Activated effector memory CD4-positive, alpha-beta T cell treated with anti-CD3 and anti-CD28 coated beads, Interleukin-2, amount 50 U/mL, for 16 hours (primary cell): ENCODE measurements at regions not wholly inside any gene's neighbourhood (a gene's known extent, or its start where the extent isn't known, plus 50 kb on each side); places are given as distances from the start of the nearest gene placed in this dataset.

ENCODE experiments used
- DNase-seq: peaks from one replicate; pipeline ENCODE4 v3.0.0-alpha.2; 2020

DNA sequence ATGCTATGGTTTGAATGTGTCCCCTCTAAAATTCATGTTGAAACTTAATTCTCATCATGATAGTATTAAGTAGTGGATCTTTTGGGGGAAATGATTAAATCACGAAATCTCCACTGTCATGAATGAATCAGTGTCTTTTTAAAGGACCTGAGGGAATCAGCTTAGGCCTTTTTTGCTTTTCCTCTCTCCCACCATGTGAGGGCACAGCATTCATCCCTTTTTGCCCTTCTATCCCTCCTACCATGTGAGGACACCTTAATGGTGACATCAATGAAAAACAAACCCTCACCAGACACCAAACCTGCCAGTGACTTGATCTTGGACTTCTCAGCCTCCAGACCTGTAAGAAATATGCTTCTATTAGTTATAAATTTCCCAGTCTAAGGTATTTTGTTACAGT lies 247.1 kb upstream of the UBE2E3 start:
- no peak for DNase-seq

DNA sequence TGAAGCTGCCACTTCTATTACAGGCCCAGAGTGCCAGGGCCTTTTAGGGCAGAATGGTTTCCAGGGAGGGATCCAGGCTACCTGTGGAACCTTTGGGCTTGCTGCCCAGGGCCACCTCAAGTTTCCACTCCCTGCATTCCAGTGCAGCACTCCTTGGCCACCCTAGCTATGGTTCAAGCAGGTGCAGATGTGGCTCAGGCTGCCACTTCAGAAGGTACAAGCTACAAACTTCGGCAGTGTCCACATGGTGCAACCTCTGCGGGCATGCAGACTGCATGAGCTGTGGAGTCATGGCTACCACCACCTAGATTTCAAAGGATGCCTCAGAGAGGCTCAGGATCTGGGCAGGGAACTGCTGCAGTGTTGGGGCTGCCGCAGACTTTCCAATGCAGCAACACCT lies 248.1 kb upstream of the UBE2E3 start:
- DNase-seq = no peak

DNA sequence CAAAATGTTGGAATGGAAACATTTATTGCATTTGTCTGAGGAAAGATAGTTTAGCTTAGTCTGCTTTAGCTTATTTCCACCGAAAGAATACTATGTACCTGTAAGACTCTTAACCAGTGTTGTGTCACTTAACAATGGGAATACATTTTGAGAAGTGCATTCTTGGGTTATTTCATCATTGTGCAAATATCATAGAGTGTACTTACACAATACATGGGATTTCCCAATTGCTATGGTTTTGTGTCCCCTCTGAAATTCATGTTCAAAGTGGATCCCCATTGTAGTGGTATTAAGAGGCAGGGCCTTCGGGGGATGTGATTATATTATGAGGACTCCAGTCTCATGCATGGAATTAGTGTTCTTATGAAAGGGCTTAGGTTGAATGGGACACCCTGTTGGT lies 249.4 kb upstream of the UBE2E3 start:
- DNase-seq = no peak

DNA sequence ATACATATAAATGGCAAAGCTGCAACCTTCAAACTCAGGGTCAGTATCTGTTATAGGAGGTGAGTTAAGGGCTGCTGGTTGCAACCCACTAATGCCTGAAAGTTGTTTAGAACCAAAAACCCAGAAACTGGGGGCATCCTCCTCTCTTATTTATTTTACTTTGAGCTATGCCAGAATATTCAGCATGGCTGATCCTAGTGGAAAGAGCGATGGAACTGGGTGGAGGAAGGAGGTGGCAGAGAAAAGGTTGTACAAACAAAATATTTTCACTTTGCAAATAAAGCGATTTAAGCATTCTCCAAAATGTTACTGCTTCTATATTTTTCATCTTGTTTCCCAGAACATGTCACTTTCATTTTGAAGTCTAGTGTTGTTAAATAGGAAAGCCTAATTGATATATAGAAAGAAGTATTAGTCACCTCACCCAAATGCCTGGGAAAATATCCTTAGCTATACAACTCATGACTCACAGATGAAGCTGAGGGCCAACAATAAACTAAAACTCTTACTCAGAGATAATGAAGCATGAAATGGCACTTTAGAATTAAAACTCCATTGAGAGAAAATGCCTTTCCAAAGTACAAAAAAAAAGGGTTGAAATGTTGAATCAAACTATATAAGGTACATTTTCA lies 251.4 kb upstream of the UBE2E3 start:
- no peak for DNase-seq

DNA sequence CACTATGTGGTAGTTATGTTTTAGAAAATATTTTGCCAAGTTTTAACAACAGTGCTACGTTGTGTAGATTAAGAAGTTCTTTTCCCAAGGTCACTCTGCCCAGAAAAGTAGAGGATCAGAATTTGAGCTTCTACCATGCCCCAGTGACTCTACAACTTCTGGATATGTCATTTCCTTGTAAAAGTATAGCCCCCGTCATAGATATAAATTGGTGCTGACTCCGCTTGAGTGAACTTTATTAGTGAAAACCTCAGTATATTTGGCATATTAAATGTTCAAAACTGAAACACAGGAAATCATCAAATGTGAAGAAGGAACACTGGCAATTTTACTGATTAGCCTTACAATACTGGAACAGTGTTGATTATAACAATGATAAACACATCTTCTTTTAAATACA lies 256.7 kb upstream of the UBE2E3 start:
- DNase-seq = no peak

DNA sequence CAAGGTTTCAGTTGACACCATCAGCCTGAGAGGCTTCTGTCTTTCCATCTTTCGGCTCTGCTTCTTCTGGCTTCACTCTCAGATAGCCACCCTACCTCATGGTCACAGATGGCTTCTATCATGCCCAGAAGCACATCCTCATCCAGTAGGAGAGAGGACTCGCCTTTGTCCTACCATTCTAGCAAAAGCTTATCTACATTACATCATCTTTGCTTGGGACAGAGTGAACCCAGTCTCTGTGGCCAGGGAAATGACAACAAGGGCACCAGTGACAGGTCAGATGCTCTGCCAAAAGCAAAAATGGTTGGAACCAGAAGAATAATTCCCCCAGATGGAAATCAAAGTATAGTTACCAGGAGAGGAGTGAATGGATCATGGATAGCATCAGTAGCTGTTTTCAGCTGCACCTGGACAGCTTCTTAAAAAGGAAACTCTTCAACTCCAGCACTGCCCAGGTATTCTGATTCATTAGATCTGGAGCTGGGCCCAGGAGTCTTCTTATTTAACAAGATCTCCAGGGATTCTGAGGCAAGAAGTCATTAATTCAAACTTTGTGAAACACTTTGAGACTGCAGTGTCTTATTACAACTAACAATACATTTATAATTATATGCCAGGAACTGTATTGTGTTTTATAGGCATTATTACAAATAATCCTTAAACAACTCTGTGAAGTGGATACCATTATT lies 257.7 kb upstream of the UBE2E3 start:
- DNase-seq = no peak

DNA sequence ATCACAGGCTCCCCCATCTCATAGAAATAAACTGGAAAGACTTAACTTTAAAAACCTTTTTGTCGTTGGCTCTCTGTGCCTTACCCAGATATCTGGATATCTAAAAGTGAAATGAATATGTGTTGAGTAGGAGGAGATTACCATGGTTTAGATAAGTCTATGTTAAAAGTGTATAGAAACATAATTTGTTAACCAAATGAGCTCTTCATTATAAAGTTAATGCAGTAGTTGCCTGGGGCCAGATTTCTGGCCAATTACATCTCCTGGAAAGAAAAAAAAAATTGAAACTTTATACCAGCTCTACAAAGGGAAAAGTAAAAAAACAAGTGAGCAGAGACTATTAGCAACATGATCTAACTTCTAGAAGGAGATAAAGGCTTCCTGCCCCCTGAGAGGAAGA lies 259.6 kb upstream of the UBE2E3 start:
- DNase-seq = no peak

DNA sequence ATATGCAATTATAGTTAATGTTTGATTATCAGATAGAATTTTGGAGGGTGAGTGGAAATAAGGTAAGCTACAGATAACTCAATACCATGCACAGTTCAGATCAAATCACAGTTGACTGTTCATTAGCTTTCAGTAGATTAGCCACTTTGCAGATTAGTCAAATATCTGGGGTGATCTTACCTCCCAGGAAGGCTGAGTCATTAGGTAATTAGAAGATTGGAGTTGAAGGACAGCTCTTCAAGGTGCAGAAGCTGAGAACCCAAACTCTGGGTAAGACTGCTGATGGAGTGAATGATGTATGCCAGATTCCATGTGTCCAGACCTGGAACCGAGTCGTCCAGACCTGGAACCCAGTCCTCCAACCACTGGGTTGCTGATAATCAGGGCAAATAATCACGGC lies 262.8 kb upstream of the UBE2E3 start:
- DNase-seq = no peak

DNA sequence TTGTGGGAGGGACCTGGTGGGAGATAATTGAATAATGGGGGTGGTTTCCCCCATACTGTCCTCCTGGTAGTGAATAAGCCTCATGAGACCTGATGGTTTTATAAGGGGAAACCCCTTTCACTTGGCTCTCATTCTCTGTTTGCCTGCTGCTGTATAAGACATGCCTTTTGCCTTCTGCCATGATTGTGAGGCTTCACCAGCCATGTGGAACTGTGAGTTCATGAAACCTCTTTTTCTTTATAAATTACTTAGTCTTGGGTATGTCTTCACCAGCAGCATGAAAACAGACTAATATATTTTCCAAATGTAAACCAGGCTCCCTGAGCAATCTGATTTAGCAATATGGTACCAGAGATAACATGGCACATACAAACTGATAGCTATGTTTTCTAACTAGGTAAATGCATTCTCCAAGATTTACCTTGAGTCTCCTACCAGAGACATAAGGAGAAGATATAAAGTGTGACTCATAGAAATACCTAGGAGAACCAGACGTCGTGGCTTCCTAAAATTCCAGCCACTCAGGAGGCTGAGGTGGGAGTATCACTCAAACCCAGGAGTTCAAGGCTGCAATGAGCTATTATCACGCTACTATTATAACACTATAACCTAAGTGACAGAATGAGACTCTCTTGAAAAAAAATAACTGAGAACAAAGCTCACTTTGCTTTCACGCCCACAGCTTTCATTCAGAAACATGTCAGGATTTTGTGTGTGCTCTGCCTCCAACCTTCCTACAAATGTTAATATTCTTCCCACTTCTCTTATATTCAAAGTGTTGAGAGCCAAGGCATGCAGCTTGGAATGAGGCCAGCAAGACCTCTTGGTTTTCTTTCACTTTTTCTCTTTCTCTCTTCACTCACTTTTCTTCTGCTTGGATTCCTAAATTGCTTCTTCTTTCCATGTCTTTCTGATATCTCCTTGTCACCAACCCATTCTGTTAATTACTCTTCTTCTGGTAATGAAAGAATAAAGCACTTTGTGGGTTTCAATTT lies 263.9 kb upstream of the UBE2E3 start:
- DNase-seq = no peak

DNA sequence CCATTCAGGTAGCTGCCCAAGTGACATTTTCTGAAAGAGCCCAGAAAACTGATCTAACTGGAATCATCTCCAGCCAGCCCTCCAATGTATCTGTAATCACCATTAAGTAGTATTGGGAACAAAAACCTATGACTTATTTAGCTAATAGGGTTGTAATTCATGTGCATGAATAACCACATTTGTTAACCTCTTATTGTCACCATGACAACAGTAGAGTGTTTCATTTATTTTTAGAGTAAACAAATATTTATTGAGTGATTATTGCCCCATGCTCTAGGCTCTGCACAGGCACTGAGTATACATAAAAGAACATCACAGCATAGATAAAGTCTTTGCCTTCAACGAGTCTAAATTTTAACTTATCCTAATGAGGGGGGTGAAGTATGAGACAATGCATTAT lies 265.4 kb upstream of the UBE2E3 start:
- no peak for DNase-seq

DNA sequence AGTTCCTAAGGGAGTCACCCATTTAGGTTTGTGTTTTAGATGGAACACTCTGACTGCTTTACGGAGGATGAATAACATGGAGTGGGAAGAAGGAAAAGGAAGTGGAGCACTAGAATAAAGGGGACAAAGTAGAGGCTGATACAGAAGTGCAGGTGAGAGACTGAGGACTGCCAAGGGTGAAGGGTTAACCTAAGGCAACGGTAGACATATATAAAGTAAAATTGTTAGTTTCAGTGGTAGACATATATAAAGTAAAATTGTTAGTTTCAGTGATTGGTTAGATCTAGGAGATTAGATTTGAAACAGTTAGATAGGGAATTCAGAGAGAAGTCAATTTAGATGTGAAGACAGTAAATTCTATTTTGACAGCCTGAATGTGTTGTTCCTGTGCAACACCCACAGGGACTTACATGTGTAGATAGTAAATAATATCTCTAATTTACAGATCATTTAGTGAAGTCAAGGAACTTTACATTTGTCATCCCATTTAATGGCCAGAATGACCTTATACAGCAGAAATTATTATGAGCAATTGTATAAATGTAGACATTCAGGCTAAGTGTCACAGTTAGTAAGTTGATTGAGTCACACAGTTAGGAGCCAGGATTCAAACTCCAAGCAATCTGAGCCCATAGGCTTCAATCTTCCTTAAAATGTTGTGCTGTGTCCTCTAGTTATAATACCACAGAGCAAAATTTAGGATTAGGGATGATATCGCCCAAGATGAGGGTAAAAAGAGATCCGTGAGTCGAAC lies 270.8 kb upstream of the UBE2E3 start:
- no peak for DNase-seq

DNA sequence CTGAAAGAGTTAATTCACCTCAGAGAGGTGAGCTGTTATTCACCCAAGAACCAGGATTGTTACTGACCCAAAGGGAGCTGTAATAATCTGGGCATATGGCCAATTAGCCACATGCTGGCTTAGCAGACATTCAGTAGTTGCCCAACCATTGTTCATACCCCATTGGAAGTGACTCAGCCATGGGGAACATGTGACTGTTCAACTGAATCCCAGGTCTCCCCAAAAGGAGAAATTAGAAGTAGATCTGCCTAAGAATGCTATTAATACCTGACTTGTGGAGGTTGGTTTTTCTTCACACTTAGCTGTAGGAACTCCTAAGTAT lies 272.6 kb upstream of the UBE2E3 start:
- no peak for DNase-seq

DNA sequence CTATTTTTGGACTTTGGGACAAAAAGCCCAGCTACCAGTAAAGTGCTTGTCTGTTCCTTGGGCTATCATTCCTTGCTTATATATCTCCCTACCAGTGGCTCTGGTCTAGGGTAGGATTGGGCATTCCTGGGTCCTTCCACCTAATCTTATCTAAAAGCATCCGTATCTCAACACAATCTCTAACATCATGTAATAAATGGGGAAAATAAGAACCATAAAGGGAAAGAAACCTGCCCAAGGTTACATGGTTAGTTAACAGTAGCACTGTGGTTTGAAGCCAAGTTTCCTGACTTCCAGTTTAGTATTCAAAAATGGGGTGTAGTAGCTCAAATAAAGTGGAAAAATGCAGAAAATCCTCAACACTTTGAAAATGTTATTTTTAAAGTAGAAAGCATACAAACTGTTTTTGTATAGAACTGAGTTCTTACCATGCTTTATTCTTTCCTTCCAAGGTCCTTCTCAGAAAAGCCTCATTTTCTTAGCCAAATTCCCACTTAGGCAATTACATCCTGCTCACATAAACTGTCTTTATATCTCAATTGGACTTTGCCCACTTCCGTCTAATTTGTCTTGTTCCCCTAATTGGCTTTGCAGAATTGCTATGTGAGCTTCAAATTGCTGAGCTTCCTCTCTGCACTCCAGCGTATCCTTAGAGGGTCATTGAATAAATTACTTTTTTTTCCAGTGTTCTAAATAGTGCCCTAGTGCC lies 273.1 kb upstream of the UBE2E3 start:
- no peak for DNase-seq

DNA sequence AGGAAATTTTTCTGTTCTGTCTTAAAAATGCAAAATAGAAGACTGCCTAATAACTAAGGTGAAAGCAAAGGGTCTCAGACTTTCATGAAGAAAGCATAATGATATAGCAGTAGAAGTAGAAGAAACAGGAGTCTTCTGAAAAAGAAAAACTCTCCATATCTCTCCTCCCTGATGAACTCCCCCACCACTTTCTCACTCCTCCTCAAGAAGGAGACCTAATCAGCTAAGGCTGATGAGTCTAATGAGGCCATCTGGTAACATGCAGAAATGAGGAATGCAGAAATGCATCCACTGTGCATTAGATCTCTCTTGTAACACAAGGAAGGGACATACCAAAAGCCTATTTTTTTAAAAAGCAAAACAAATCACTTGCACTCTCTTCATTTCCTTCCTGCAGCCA lies 273.7 kb upstream of the UBE2E3 start:
- DNase-seq = no peak

DNA sequence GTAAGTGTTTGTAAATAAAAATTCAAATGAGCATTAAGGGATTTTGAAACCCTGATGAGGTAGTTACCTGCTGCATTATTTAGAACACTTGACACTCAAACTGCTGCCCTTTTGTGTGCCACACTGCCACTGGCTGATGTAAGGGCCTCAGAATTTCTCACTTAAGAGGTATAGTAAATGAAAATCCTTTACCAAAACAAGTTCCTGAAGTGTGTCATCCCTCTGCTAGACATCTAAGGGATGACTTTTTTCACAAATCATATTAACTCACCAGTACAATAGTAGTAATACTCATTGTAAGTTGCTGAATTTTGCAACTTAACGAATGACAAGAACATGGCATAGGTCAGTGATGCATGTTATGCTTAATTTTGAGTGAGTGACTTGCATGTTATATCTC lies 274.9 kb upstream of the UBE2E3 start:
- DNase-seq = no peak

DNA sequence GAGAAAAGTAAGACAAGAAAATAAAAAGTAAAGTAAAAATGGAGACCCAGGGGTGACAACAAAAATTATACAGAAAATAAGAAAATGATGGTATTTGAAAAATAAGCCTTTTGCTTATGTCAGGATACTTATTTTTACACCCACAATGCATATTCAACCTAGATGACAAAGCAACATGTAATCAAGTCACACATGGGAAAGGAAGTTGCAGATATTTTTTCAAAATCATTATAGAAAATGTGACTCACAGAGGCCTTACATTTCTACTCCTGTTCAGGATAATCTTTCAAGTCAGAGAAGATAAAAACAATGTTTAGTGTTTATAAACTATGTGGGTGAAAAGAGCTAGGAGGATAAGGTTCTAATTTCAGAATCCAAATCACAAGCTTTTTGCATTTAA lies 275.3 kb upstream of the UBE2E3 start:
- no peak for DNase-seq

DNA sequence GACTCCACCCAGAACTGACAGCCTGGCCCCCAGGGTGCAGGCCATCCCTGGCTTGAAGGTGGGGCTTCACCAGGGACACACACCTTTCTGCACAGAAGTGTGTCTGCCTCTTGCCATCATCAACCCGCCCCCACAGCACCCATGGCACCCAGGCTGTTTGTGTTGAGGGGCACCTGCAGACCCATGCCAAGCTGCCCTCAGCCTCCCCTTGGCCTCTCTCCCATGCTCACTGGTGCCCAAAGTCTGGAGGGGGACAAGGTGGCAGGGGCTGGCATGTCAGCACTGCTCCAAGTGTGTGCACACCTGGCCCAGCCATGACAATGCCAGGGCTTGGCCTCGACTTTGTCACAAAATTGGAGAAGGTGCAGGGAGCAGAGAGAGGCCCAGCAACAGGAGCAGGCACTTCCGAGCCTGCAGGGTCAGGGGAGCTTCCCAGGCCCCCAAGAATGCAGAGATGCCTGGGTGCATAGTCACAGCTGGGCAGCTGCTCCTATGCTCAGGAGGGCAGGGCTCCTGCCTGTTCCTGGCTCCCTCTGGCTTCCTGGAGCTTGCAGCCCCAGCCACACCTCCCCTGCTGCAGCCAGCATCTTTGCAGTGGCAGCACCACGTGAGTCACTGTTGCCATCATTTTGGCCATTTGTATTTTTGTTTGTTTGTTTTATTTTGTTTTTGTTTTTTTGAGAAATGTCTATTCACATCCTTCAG lies 280.6 kb upstream of the UBE2E3 start:
- no peak for DNase-seq

DNA sequence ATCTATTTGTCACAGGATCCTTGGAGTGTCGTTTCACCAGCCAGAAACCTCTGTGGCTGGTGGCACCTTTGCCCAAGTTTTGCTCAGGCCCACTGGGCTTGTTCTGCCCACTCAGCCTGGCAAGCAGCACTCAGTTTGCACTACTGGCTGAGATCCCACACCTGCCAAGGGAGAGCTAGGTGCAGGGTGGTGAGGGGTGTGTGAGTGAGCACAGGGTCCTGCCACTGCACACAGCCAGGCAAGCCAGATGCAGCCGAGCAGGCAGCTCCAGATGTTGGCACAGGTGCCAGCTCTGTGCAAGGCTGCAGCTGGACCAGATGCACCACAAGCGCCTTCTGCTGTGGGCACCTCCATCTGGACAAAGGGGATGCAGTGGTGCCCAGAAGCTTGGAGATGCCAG lies 281.7 kb upstream of the UBE2E3 start:
- DNase-seq = no peak

DNA sequence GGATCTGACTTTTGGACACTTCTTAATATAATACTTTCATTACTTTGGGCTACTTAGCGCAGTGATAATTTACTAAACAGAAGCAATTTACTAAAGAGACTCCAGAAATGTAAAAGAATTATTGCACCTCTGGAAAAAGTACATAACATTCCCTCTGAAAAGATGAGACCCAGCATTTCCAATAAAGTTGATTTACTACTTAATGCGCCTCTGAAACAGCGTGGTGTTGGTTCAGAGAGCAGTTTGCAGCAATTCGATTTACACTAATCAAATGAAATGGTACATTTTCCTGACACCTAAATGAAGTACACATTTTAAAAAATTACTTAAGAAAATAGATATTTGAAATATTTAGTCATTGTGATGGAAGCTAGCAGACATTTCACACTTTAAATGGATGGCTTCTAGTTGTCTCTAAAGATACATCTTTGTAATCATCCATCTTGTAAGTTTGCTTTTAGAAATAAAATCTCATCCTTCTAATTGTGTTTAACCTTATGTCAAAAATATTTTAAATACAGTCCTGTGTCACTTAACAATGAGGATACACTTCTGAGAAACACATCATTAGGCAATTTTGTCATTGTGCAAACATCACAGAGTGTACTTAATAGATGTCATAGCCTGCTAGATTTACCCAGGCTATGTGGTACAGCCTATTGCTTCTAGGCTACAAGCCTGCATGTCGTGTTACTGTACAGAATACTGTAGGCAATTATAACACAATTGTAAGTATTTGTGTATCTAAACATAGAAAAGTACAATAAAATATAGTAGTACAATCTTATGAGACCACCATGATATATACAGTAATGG lies 284.6 kb upstream of the UBE2E3 start:
- DNase-seq = no peak

DNA sequence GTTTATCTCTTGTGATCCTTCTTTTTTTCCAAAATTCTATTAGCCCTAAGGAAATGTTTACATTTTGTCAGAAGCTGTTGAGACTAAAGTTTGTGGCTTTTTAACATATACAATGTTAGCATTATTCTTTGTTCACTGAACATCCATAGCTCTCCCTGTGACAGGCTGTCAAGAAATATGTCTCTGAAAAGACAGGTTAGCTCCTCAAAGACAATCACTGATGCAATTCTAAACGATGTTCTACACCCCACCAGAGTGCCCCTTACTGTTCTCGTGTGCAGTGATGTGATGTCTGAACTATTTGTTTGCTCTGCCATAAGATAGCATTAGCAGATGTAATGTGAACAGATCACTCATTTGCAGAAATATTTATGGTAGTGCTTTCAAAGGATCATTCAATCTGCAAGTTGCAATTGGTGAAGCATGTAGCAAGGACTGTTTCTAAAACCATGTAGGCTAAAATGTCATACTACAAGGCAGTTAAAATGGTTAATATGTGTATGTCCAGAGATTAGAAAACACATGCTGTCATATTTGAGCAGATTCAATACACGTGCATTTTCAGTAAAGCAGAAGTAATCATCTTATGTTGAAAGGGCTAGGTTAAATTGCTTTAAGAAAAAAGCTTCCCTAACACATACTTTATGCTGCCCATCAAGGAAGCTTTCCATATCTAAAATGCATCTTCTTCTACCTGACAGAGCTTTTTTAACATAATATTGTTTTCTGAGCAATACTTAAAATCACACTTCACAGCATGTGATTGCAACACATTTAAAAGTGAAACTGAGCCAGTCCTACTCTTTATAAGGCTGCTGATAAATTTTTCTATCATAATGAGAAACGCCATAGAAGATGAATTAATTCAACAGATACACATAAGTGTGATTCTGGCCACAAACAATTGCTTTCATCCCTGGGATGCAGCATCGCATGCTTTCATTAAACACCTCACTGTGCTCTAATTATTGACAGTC lies 285.7 kb upstream of the UBE2E3 start:
- no peak for DNase-seq
